ENCODE measurements at regions not wholly inside any gene's neighbourhood (a gene's known extent, or its start where the extent isn't known, plus 50 kb on each side); places are given as distances from the start of the nearest gene placed in this dataset.

DNA sequence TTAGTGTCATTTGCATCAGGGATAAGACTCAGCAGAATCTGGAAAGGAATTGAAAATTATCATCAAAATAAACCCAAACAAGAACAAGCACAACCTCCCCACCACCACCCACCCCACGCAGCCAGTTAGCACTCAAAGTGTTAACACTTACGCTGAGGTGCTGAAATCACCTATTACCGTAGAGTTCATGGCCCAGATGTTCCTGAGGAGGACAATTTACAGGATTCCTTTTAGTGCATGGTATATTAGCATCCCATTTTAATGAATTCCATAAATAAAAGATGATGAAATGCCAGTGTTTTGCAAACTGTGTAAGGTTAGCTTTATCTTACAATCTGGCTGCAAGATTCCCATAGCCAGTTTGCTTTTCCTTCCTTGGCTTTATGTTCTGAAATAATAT, 359.3 kb upstream of the SOX11 start:
- no peak for DNase-seq (ENCODE audit: low spot score)
- TF ChIP-seq, protein P1, sequence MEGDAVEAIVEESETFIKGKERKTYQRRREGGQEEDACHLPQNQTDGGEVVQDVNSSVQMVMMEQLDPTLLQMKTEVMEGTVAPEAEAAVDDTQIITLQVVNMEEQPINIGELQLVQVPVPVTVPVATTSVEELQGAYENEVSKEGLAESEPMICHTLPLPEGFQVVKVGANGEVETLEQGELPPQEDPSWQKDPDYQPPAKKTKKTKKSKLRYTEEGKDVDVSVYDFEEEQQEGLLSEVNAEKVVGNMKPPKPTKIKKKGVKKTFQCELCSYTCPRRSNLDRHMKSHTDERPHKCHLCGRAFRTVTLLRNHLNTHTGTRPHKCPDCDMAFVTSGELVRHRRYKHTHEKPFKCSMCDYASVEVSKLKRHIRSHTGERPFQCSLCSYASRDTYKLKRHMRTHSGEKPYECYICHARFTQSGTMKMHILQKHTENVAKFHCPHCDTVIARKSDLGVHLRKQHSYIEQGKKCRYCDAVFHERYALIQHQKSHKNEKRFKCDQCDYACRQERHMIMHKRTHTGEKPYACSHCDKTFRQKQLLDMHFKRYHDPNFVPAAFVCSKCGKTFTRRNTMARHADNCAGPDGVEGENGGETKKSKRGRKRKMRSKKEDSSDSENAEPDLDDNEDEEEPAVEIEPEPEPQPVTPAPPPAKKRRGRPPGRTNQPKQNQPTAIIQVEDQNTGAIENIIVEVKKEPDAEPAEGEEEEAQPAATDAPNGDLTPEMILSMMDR (IDR thresholded peaks at IDR 0.05; ENCODE audit: extremely low read depth, missing control alignments) = no peak

DNA sequence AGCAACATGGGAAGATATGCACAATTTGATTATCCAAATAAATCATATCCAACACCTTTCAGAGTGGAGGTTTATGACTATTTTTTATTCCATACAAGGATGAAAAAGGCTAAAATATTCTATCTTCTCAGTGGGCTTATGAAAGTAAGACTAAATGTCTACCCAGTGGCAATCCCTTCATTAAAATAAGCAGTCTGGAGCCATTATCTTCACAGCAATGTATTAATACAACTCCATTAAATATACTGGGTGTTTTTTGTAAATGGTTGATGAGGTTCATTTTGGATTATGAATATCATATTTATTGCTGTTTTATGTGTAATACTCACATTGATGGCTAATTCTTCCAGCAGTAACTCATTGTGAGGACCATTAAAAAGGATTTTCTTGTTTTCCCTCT, 352.7 kb upstream of the SOX11 start:
- TF ChIP-seq, protein P1 (IDR thresholded peaks at IDR 0.05; ENCODE audit: extremely low read depth, missing control alignments) = no peak
- DNase-seq (ENCODE audit: low spot score) = no peak

DNA sequence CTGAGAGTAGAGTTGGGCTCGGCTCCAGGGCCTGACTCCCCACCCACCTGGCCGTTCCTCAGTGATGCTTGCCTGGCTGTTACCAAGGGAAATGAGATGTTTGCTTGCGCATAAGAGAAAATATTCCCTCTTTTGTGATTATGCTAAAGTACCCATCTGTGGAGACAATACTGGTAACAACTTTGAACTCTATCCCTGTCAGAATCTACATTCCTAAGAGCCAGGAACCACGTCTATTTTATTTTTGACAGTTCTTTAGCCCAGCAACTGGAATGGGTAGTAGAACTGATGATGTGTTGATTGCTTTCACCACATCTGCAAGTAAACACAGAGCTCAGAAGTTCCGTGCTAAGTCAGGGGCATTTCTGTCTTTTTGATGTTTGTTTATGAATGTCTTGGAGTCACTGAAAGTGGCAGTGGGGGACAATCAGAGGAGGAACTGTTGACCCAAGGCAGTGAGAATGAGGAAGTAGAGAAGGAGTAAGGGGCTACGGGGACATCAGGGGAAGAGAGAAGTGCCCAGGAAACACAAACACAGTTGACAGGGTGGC, 348.3 kb upstream of the SOX11 start:
- TF ChIP-seq, protein P1 (IDR thresholded peaks at IDR 0.05; ENCODE audit: extremely low read depth, missing control alignments) = no peak
- no peak for DNase-seq (ENCODE audit: low spot score)

DNA sequence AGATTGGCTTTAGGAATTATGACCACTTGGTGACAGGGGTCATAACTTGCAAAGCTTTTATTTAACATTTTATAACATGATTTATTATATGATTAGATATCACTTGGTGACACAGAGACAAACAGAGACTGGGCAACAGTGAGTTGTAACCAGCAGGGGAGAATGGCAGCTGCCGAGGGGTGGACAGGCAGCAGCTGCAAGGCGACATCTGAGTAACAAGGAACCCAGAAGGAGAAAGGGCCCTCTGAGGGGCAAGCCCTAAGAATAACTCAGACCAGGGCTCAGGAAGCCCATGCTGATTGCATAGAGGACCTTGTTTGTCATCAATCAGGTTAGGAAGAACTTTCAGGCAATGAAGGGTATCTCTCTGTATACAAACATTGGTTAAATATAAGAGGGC, 339.9 kb upstream of the SOX11 start:
- TF ChIP-seq, protein P1 (IDR thresholded peaks at IDR 0.05; ENCODE audit: extremely low read depth, missing control alignments) = no peak
- DNase-seq (ENCODE audit: low spot score) = no peak

DNA sequence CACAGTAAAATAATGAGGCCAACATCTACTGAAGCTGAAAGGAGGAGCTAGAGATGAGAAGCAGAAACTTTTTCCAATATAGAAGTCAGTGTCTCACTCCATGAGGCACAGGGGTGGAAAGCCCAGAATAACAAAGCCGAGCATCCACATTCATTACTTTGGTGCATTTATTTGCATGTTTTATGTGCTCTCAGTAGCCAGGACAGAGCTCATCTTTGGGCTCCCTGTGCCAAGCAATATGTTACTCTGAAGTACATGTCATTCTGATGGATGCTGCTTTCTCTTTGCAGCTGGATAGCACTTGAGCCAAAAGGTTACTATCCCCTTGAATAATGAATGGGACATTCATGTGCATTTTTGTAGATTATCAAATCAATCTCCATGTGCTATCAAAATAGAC, 338.6 kb upstream of the SOX11 start:
- DNase-seq (ENCODE audit: low spot score) = no peak
- TF ChIP-seq, protein P1 (IDR thresholded peaks at IDR 0.05; ENCODE audit: extremely low read depth, missing control alignments) = no peak

DNA sequence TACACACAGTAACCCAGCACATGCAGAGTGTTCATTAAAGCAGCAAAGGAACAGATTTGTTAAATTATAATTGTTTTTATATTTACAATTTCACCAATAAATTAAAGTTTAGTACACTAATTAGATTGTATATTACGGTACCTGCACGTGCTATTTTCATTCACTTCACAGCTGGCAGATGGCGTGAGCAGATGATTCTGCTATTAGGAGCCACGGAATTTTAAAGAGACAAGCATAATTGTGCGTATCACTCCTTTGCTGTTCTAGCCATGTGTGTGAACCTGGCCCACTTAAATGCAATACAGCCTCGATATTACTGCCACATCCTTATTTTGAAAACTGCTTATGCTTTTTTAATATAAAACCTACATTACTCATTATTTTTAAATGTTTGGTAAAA, 332.8 kb upstream of the SOX11 start:
- TF ChIP-seq, protein P1 (IDR thresholded peaks at IDR 0.05; ENCODE audit: extremely low read depth, missing control alignments) = no peak
- DNase-seq (ENCODE audit: low spot score) = no peak

DNA sequence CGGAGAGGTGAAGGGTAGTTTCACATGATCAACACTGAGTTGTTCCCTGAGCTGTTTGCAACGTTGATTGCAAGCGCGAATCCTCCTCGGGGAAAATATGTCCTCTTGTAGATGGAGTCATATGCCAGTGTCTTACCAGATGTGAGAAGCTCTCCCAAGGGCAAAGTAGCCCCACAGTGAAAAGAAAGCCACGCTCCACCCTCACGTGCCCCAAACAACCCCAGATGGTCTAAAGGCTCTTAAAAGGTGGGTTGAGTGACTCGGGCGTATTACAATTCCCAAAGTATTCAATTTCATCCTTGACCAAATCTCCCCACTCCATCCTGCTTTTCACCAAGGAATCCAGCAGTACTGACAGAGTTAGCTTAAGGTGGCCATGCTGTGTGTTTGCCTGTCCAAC, 332.1 kb upstream of the SOX11 start:
- TF ChIP-seq, protein P1 (IDR thresholded peaks at IDR 0.05; ENCODE audit: extremely low read depth, missing control alignments) = no peak
- no peak for DNase-seq (ENCODE audit: low spot score)

Measured in GM20000 (cell line).